ENCODE measurements at regions not wholly inside any gene's neighbourhood (a gene's known extent, or its start where the extent isn't known, plus 50 kb on each side); places are given as distances from the start of the nearest gene placed in this dataset.

DNA sequence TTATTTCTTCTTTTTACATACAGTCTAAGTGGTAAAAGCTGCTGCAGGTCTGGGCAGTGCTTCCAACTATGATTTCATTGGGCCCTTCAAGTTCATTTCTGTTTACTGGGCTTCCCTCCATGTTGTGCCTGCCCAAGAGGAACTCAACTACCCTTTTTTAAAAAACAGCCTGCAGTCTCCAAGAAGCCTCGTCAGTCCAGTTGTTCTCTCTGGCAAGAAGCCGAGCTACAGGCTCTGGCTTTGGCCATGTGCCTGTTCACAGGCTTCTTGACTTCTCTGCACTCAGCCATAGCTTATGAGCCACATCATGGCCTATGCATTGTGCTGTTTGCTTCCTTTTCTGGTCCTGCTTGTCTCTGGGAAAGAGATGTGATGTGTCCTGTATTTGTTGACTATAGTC, 119.7 kb upstream of the PJA2 start:
- Histone ChIP-seq H4K20me1 (ENCODE audit: low read depth) (no peaks in the 10 kb centered on the region), H3K9me3 (ENCODE audit: low read depth) (no peaks in the 10 kb centered on the region), H3K36me3 (no peaks in the 10 kb centered on the region), H3K27me3 (no peaks in the 10 kb centered on the region), H3K9ac (no peak overlapping the region), H3K4me3 (no peak overlapping the region), H3K27ac (no peak overlapping the region), H3K4me1 (no peaks in the 10 kb centered on the region), H2AFZ (replicated peaks) (no peak overlapping the region), H3F3A (ENCODE audit: low read depth) (no peaks in the 10 kb centered on the region), H3K4me2 (no peak overlapping the region), H3K79me2 (ENCODE audit: low read depth) (no peaks in the 10 kb centered on the region)
- TF ChIP-seq EZH2 (IDR thresholded peaks at IDR 0.05) = no peak
- no peak for TF ChIP-seq EZH2phosphoT487 (IDR thresholded peaks at IDR 0.05)
- TF ChIP-seq, protein P1, sequence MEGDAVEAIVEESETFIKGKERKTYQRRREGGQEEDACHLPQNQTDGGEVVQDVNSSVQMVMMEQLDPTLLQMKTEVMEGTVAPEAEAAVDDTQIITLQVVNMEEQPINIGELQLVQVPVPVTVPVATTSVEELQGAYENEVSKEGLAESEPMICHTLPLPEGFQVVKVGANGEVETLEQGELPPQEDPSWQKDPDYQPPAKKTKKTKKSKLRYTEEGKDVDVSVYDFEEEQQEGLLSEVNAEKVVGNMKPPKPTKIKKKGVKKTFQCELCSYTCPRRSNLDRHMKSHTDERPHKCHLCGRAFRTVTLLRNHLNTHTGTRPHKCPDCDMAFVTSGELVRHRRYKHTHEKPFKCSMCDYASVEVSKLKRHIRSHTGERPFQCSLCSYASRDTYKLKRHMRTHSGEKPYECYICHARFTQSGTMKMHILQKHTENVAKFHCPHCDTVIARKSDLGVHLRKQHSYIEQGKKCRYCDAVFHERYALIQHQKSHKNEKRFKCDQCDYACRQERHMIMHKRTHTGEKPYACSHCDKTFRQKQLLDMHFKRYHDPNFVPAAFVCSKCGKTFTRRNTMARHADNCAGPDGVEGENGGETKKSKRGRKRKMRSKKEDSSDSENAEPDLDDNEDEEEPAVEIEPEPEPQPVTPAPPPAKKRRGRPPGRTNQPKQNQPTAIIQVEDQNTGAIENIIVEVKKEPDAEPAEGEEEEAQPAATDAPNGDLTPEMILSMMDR (IDR thresholded peaks at IDR 0.05) = no peak
- Mint-ChIP-seq H3K4me3 (no peak overlapping the region), H3K27ac (no peak overlapping the region), H3K9me3 (no peaks in the 10 kb centered on the region), H3K27me3 (ENCODE audit: insufficient read depth, low read depth) (no peaks in the 10 kb centered on the region), H3K36me3 (no peaks in the 10 kb centered on the region), H3K4me1 (no peaks in the 10 kb centered on the region)
- DNase-seq (ENCODE audit: low spot score) = no peak

DNA sequence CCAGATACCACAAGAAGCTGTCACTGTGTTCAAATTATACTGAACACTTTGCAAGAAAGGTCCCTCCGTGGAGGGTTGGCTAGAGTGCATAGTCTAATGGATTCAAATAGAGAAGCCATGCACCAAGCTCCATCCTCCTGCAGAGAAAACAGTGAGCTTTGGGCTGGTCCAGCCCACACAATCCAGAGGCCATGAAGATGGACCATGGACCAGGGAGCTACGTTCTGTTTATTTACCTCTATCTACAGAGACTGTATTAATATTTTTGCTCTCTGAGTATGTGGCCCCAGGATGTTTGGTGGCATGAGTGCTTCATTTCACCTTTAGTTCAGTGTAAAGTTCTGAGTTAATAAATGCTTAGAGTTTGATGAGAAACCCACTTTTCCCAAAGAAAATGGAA, 114.8 kb upstream of the PJA2 start:
- Mint-ChIP-seq H3K27me3 (ENCODE audit: insufficient read depth, low read depth) (no peaks in the 10 kb centered on the region), H3K9me3 (no peaks in the 10 kb centered on the region), H3K4me3 (no peak overlapping the region), H3K27ac (no peak overlapping the region), H3K36me3 (no peaks in the 10 kb centered on the region), H3K4me1 (no peaks in the 10 kb centered on the region)
- no peak for DNase-seq (ENCODE audit: low spot score)
- Histone ChIP-seq H3K27me3 (no peaks in the 10 kb centered on the region), H4K20me1 (ENCODE audit: low read depth) (no peaks in the 10 kb centered on the region), H3K4me1 (no peaks in the 10 kb centered on the region), H3F3A (ENCODE audit: low read depth) (no peaks in the 10 kb centered on the region), H3K27ac (no peak overlapping the region), H3K36me3 (no peaks in the 10 kb centered on the region), H2AFZ (replicated peaks) (no peak overlapping the region), H3K4me2 (no peak overlapping the region), H3K9me3 (ENCODE audit: low read depth) (no peaks in the 10 kb centered on the region), H3K79me2 (ENCODE audit: low read depth) (no peaks in the 10 kb centered on the region), H3K4me3 (no peak overlapping the region), H3K9ac (no peak overlapping the region)
- TF ChIP-seq EZH2 (IDR thresholded peaks at IDR 0.05) (no peak), EZH2phosphoT487 (IDR thresholded peaks at IDR 0.05) (no peak)
- TF ChIP-seq, protein P1 (IDR thresholded peaks at IDR 0.05) = no peak

GRCh38 chr5:109524026-109524425, 114.3 kb upstream of the PJA2 start:
- Histone ChIP-seq H3K4me3 (no peak overlapping the region), H3F3A (ENCODE audit: low read depth) (no peaks in the 10 kb centered on the region), H3K4me1 (no peaks in the 10 kb centered on the region), H3K9me3 (ENCODE audit: low read depth) (no peaks in the 10 kb centered on the region), H3K4me2 (no peak overlapping the region), H4K20me1 (ENCODE audit: low read depth) (no peaks in the 10 kb centered on the region), H3K9ac (no peak overlapping the region), H3K27ac (no peak overlapping the region), H3K36me3 (no peaks in the 10 kb centered on the region), H2AFZ (replicated peaks) (no peak overlapping the region), H3K79me2 (ENCODE audit: low read depth) (no peaks in the 10 kb centered on the region), H3K27me3 (no peaks in the 10 kb centered on the region)
- Mint-ChIP-seq H3K4me3 (no peak overlapping the region), H3K27ac (no peak overlapping the region), H3K9me3 (no peaks in the 10 kb centered on the region), H3K27me3 (ENCODE audit: insufficient read depth, low read depth) (no peaks in the 10 kb centered on the region), H3K36me3 (no peaks in the 10 kb centered on the region), H3K4me1 (no peaks in the 10 kb centered on the region)
- no peak for DNase-seq (ENCODE audit: low spot score)
- TF ChIP-seq EZH2phosphoT487 (IDR thresholded peaks at IDR 0.05) (no peak), EZH2 (IDR thresholded peaks at IDR 0.05) (no peak)
- TF ChIP-seq, protein P1 (IDR thresholded peaks at IDR 0.05) = no peak

- Mint-ChIP-seq H3K4me3 (no peak overlapping the region), H3K36me3 (no peaks in the 10 kb centered on the region), H3K27me3 (ENCODE audit: insufficient read depth, low read depth) (no peaks in the 10 kb centered on the region), H3K4me1 (no peaks in the 10 kb centered on the region), H3K9me3 (no peaks in the 10 kb centered on the region), H3K27ac (no peak overlapping the region)
- Histone ChIP-seq H3K79me2 (ENCODE audit: low read depth) (no peaks in the 10 kb centered on the region), H3F3A (ENCODE audit: low read depth) (no peaks in the 10 kb centered on the region), H3K27me3 (no peaks in the 10 kb centered on the region), H3K9me3 (ENCODE audit: low read depth) (no peaks in the 10 kb centered on the region), H3K36me3 (no peaks in the 10 kb centered on the region), H3K4me1 (no peaks in the 10 kb centered on the region), H2AFZ (replicated peaks) (no peak overlapping the region), H3K4me3 (no peak overlapping the region), H3K9ac (no peak overlapping the region), H3K27ac (no peak overlapping the region), H3K4me2 (no peak overlapping the region), H4K20me1 (ENCODE audit: low read depth) (no peaks in the 10 kb centered on the region)
- no peak for DNase-seq (ENCODE audit: low spot score)
- TF ChIP-seq, protein P1 (IDR thresholded peaks at IDR 0.05) = no peak
- no peak for TF ChIP-seq EZH2 (IDR thresholded peaks at IDR 0.05)
- TF ChIP-seq EZH2phosphoT487 (IDR thresholded peaks at IDR 0.05) = no peak
Observed at GRCh38 chr5:109522404-109522803, 112.6 kb upstream of the PJA2 start.
